Activated CD4-positive, alpha-beta T cell treated with anti-CD3 and anti-CD28 coated beads for 36 hours (primary cell): ENCODE measurements at regions not wholly inside any gene's neighbourhood (a gene's known extent, or its start where the extent isn't known, plus 50 kb on each side); places are given as distances from the start of the nearest gene placed in this dataset.

Experiments used
- ATAC-seq: fragments of 200-7000 bp; cut with Tn5 transposase; one replicate; pipeline ENCODE4 v1.10.0; 2021; ENCODE audit warnings: mild to moderate bottlenecking, moderate library complexity
- CTCF ChIA-PET: fragments of 350-600 bp; sonication (Branson Sonifier 250); formaldehyde crosslinking; loops from one replicate; lab custom pipeline; 2021; ENCODE audit warnings: antibody characterized with exemption; lab: Charles Lee
- POLR2A ChIA-PET: fragments of 350-600 bp; sonication (Branson Sonifier 250); formaldehyde crosslinking; loops from one replicate; lab custom pipeline; 2021; ENCODE audit warnings: antibody characterized with exemption, inconsistent platforms; lab: Charles Lee
- DNase-seq: peaks from one replicate; pipeline ENCODE4 v3.0.0-alpha.2; 2020
- H3K27ac Mint-ChIP-seq: one replicate; pipeline ENCODE4 v1.8.0; 2021; ENCODE audit warnings: mixed read lengths
- H3K27me3 Mint-ChIP-seq: one replicate; pipeline ENCODE4 v1.8.0; 2021; ENCODE audit warnings: mixed read lengths
- H3K36me3 Mint-ChIP-seq: one replicate; pipeline ENCODE4 v1.8.0; 2021; ENCODE audit warnings: low read depth, mixed read lengths
- H3K4me1 Mint-ChIP-seq: one replicate; pipeline ENCODE4 v1.8.0; 2021; ENCODE audit warnings: mixed read lengths
- H3K4me3 Mint-ChIP-seq: one replicate; pipeline ENCODE4 v1.8.0; 2021; ENCODE audit warnings: mild to moderate bottlenecking, moderate library complexity, mixed read lengths
- H3K9me3 Mint-ChIP-seq: one replicate; pipeline ENCODE4 v1.8.0; 2021; ENCODE audit warnings: low read depth, mixed read lengths
- intact Hi-C, 2 experiments: fragments of 100-400 bp; cut with DNase I in 1 of 2; cut with micrococcal nuclease in 1 of 2; formaldehyde crosslinking; loops; one replicate each; pipeline versions ENCODE4 v1.14.2 to v1.15.1; 2022 to 2024; cut with DNase I, micrococcal nuclease

DNA sequence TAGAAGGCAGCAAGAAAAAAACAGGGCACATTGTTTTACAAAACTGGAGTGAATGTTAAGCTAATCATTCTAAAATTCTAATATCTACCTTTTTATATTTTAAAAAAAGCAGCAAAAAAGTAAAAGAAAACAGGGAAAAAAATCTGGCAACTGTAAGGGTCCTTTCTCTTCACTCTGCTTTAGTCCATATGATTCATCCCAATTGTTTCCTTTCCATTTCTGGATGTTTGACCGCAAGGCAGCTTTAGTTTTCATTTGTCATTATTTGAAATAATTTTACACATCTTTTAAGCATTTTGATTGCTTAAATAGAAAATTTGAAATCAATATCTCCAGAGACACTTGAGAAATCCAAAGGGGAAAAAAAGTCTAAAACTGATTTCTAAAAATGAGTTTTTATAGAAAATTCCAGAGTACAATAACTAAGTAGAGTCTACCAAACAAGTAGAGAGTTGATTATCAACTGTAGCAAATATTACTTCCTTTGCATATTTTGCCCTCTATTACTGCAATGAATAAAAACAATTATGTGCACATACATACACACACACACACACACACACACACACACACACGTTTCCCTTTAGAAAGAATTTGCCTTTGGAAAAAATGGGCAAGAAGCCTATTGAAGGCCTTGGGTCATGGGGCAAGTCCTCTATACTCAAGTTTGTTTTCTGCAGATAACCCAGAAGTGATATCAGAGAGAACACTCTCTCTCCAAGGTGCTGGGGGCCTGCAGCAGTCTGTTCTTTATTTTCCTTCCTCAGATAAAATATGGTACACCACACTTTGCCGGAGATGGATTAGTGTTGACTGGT lies 259.7 kb downstream of the HACE1 start:
- H3K27me3 Mint-ChIP-seq = peaks cover 7% of the 10 kb centered on the region
- H3K4me3 Mint-ChIP-seq = no peak overlapping the region
- no peak for DNase-seq
- peaks cover 16% of the 10 kb centered on the region for H3K4me1 Mint-ChIP-seq
- H3K27ac Mint-ChIP-seq = no peak overlapping the region
- H3K9me3 Mint-ChIP-seq = no peaks in the 10 kb centered on the region
- CTCF ChIA-PET = no interaction called here
- ATAC-seq = no peak
- no peaks in the 10 kb centered on the region for H3K36me3 Mint-ChIP-seq
- intact Hi-C loops = no loop called here
- POLR2A ChIA-PET = no interaction called here

DNA sequence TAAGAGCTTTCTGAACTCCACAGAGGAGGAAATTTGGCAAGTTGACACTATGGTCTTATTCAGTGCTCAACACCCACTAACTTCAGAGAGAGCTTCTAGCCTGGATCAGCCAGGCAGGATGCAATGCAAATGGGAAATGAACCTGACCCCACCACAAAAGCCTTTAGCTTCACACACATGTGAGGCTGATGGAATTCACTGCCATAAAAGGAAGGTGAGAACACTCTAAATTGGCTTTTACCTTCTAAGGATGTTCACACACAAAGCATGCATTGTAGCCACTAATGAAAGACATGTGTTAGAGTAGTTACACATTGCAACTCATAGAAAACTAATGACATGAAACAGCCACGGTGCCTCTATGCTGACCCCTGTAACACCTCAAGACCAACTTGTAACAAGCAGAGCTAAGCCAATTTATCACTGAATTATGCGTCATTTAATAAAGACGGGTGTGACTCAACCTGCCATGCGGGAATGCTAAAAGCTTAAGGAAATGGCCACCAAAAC lies 262.1 kb downstream of the HACE1 start:
- ChIA-PET CTCF (interaction anchor here (0.9 kb wide), 1 partner anchor 32 kb away, joined by 3 read pairs; no protein-coding TSS in a partner anchor), POLR2A (no interaction called here)
- Mint-ChIP-seq H3K4me1 (peaks cover 4% of the 10 kb centered on the region), H3K36me3 (no peaks in the 10 kb centered on the region), H3K4me3 (no peak overlapping the region), H3K27ac (no peak overlapping the region), H3K9me3 (no peaks in the 10 kb centered on the region), H3K27me3 (peaks cover 10% of the 10 kb centered on the region)
- DNase-seq (no peak), ATAC-seq (no peak)
- intact Hi-C loops = no loop called here

DNA sequence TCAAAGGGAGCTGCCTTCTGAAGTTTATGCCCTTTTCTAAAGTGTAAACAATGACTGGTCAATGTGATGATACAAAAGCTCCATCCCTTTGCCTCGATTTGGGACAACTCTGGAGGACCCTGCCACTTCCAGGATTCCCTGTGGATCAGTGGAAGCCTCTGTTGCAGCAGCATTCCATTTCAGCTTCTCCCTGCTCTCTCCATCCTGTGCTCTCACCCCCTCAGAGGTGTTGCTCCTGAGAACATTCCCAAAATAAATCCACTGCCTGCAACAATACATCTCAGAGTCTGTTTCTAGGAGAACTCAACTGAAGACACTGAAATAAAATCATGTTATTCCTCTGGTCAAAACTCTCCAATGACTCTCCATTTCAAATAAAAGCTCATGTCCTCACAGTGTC lies 263.6 kb downstream of the HACE1 start:
- H3K9me3 Mint-ChIP-seq = no peaks in the 10 kb centered on the region
- CTCF ChIA-PET = no interaction called here
- ATAC-seq = no peak
- H3K4me1 Mint-ChIP-seq = no peaks in the 10 kb centered on the region
- intact Hi-C loops = no loop called here
- DNase-seq = no peak
- no peak overlapping the region for H3K27ac Mint-ChIP-seq
- POLR2A ChIA-PET = no interaction called here
- H3K4me3 Mint-ChIP-seq = no peak overlapping the region
- no peaks in the 10 kb centered on the region for H3K36me3 Mint-ChIP-seq
- H3K27me3 Mint-ChIP-seq = peaks cover 10% of the 10 kb centered on the region

DNA sequence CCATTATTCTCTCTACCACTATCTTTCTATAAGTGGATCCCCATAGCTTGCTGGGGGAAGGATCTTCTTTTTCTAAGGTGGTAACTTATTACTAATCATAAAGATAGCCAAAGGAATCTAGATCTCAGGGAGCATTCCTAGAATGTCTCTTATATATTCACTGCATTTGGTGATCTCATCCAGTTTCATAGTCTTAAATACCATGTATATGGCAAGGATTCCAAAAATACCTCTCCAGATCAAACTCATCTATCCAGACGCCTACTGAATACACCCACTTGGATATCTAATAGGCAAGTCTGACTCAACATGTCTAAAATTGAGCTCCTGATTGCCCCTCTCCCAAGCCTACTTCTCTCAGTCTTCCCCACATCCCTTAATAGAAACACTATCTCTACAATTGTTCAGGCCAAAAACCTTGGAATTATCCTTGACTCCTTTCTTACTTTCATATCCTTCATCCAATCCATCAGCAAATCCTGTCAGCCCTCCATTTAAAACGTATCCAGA lies 264.4 kb downstream of the HACE1 start:
- Mint-ChIP-seq H3K4me1 (no peaks in the 10 kb centered on the region), H3K36me3 (no peaks in the 10 kb centered on the region), H3K4me3 (no peak overlapping the region), H3K9me3 (no peaks in the 10 kb centered on the region), H3K27me3 (peaks cover 10% of the 10 kb centered on the region), H3K27ac (no peak overlapping the region)
- intact Hi-C loops = no loop called here
- ATAC-seq (no peak), DNase-seq (no peak)
- ChIA-PET CTCF (interaction anchor here (1.1 kb wide), 1 partner anchor 18 kb away, joined by 3 read pairs; no protein-coding TSS in a partner anchor), POLR2A (no interaction called here)

DNA sequence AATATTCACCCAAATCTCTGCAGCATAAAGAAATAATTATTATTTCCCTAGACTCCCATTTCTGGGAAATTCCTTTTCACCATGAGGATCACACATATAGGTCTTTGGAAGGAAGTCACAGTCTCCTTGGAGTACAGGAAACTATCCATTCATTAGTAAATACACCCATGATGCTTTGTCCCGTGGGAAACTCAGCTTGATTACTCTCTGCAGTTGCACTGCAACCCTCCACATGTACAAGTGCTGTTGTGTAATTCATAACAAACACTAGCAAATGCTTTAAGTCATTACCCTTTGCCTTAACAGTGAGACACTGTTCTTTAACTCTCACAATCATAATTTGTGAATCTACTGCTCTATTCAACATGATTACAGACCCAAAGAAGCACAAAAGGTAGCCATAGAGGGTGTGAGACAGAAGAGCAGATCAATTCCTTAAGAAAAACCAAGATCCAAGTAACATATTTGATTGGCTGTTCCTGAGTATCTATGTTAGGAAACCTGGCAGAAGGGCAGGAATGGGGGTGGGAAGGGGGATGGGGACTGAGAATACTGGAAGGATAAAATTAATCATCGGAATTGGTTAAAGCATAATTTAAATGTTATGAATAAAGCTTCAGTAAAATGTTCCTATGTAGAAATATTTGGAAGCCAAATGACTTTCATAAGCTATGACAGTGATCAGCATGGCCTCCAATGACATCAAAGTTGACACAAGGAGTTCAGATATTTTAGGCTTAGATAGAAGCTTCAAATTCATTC lies 268.0 kb downstream of the HACE1 start:
- ChIA-PET POLR2A (interaction anchor here (0.7 kb wide), 1 partner anchor 919 kb away, joined by 3 read pairs; no protein-coding TSS in a partner anchor), CTCF (no interaction called here)
- intact Hi-C loops = no loop called here
- H3K4me3 Mint-ChIP-seq = no peak overlapping the region
- no peaks in the 10 kb centered on the region for H3K4me1 Mint-ChIP-seq
- H3K27ac Mint-ChIP-seq = no peak overlapping the region
- no peaks in the 10 kb centered on the region for H3K9me3 Mint-ChIP-seq
- no peaks in the 10 kb centered on the region for H3K36me3 Mint-ChIP-seq
- peaks cover 10% of the 10 kb centered on the region for H3K27me3 Mint-ChIP-seq
- no peak for DNase-seq
- no peak for ATAC-seq

DNA sequence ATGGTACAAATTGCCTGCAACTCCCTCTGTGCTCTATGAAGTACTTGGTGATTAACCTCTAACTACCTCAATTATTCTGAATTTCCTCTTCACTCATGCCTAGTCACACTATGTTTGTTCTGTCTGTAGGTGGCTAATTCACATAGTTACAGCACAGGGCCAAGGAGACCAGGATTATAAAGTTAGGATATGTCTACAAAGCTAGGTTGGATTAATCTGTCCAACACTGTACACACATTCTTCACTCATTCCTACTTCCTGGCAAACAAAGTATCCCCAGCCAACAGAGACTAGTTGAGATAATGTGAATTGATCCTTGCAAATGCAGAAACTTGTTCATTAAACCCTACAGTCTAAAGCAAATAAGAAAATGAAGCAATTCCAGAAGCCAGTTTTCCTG lies 269.8 kb downstream of the HACE1 start:
- H3K36me3 Mint-ChIP-seq = no peaks in the 10 kb centered on the region
- ChIA-PET CTCF (no interaction called here), POLR2A (no interaction called here)
- intact Hi-C loops = no loop called here
- H3K27me3 Mint-ChIP-seq = peaks cover 6% of the 10 kb centered on the region
- no peaks in the 10 kb centered on the region for H3K4me1 Mint-ChIP-seq
- H3K9me3 Mint-ChIP-seq = no peaks in the 10 kb centered on the region
- no peak overlapping the region for H3K4me3 Mint-ChIP-seq
- H3K27ac Mint-ChIP-seq = no peak overlapping the region
- ATAC-seq (no peak), DNase-seq (no peak)

DNA sequence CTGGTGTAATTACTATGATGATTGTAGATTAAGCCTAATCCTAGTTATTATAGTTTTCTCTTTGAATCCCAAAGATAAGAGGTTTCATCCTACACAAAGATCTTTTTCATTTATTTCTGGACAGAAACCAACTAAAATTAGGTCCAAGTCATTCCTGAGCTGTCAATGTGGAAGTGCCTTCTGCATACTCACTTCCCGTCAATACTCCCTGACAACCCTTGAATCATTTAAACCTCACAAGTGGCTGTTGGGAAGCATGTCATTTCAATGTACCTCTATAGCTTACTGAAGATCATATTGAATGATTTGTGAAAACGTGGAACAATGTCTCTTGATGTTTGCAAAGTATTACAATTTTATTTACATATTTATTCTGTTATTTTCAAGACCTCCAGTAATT lies 274.1 kb downstream of the HACE1 start:
- H3K27me3 Mint-ChIP-seq = peaks cover 3% of the 10 kb centered on the region
- ChIA-PET POLR2A (no interaction called here), CTCF (no interaction called here)
- no peak overlapping the region for H3K27ac Mint-ChIP-seq
- ATAC-seq (no peak), DNase-seq (no peak)
- no peaks in the 10 kb centered on the region for H3K9me3 Mint-ChIP-seq
- H3K36me3 Mint-ChIP-seq = no peaks in the 10 kb centered on the region
- H3K4me3 Mint-ChIP-seq = no peak overlapping the region
- intact Hi-C loops = no loop called here
- H3K4me1 Mint-ChIP-seq = no peaks in the 10 kb centered on the region

DNA sequence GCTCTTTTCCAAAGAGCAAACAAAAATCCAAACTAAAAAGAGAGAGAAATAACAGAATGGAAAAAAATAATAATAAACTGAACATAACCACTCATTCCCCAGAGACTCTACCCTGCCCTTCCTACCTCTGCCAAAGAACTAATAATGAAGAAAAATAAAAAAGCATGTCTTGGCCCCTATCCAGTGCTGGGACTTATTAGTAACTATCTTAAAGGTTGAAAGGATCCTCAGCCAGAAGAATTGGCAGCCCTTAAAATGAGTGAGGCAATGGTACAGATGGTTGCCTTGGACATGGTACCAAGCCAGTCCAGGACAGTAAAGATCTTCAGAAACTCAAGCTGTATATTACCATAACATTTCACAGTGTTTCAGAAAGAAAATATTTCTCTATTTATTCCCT lies 279.3 kb downstream of the HACE1 start:
- no peak for ATAC-seq
- Mint-ChIP-seq H3K4me3 (no peak overlapping the region), H3K36me3 (no peaks in the 10 kb centered on the region), H3K27me3 (peaks cover 2% of the 10 kb centered on the region), H3K9me3 (no peaks in the 10 kb centered on the region), H3K4me1 (no peaks in the 10 kb centered on the region), H3K27ac (no peak overlapping the region)
- ChIA-PET CTCF (no interaction called here), POLR2A (no interaction called here)
- no peak for DNase-seq
- intact Hi-C loops = no loop called here

DNA sequence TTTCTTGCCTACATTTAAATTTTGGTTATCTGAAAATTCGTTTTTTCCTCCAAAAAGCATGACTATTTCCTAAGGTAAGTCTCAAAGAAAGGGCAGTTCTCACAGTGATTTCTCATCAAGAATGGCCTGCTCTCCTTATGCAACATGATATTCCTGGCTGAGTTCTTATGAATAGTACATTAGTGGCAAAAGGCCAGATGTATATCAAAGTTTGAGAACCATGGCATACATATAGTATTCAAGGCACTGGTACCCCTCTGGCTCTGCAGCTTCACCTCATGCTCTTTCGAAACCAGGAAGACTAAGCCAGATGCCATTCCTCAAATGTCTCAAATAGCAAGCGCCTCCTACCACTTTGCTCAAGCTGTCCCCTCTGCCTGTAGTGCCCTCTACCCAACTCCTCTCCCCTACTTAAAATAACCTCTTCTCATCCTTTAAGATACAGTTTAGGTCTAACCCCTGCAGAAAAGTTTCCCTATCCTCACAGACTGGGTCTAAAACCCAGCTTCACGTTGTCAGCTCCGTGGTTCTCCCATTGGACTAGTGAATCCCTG lies 280.3 kb downstream of the HACE1 start:
- Mint-ChIP-seq H3K36me3 (no peaks in the 10 kb centered on the region), H3K27me3 (peaks cover 2% of the 10 kb centered on the region), H3K4me1 (no peaks in the 10 kb centered on the region), H3K4me3 (no peak overlapping the region), H3K9me3 (no peaks in the 10 kb centered on the region), H3K27ac (no peak overlapping the region)
- CTCF ChIA-PET = no interaction called here
- no peak for ATAC-seq
- no peak for DNase-seq
- POLR2A ChIA-PET = no interaction called here
- intact Hi-C loops = no loop called here

DNA sequence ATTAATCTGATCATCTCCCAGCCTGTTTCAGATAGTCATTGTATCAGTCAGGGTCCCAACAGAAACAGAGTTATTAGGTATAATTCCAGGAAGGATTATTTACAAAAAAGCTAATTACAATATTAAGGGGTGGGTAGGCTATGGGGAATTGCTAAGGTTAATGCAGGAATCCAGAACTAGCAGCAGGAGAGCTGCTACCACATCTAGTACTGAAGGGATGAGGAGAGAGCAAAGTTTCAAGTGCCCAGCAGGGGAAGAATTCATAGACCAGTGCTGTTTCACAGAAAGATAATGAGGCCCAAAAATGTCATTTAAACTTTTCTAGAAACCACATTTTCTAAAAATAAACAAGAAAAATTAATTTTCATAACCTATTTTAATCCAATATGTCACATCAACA lies 284.2 kb downstream of the HACE1 start:
- Mint-ChIP-seq H3K9me3 (no peaks in the 10 kb centered on the region), H3K27me3 (peaks cover 4% of the 10 kb centered on the region), H3K27ac (no peak overlapping the region), H3K4me1 (no peaks in the 10 kb centered on the region), H3K4me3 (no peak overlapping the region), H3K36me3 (no peaks in the 10 kb centered on the region)
- no peak for DNase-seq
- intact Hi-C loops = no loop called here
- ChIA-PET POLR2A (no interaction called here), CTCF (no interaction called here)
- no peak for ATAC-seq

DNA sequence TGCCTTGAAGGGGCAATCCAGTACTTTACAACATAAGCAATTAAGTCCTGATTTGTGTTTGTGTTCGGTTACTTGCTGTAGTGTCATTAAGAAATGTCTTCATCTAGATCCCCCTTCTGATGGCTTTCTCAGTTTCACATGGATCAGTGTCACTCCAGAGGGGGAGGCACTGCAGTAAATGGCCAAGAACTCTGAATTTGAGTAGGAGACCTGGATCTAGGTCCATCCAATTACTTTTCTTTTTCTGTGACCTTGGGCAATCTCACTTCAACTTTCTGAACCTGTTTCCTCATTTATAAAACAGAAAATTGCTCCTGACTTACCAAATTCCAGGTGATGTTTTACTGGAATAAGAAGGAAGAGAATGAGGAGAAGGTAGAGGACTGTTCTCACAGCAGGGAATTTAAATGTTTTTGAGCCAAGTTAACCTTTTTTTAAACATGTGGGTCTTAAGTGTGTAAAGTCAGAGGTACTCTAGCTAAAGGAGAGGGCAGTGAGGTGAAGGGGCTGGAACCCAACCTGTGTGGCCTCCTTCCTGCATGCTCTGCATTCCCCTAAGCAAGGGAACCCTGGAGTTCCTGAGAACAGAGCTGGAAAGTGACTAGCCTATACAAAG lies 285.5 kb downstream of the HACE1 start:
- H3K36me3 Mint-ChIP-seq = no peaks in the 10 kb centered on the region
- H3K4me1 Mint-ChIP-seq = no peaks in the 10 kb centered on the region
- peaks cover 4% of the 10 kb centered on the region for H3K27me3 Mint-ChIP-seq
- no peak overlapping the region for H3K27ac Mint-ChIP-seq
- DNase-seq (no peak), ATAC-seq (no peak)
- no peaks in the 10 kb centered on the region for H3K9me3 Mint-ChIP-seq
- intact Hi-C loops = no loop called here
- ChIA-PET POLR2A (no interaction called here), CTCF (no interaction called here)
- no peak overlapping the region for H3K4me3 Mint-ChIP-seq
